ENCODE measurements at regions not wholly inside any gene's neighbourhood (a gene's known extent, or its start where the extent isn't known, plus 50 kb on each side); places are given as distances from the start of the nearest gene placed in this dataset.

DNA sequence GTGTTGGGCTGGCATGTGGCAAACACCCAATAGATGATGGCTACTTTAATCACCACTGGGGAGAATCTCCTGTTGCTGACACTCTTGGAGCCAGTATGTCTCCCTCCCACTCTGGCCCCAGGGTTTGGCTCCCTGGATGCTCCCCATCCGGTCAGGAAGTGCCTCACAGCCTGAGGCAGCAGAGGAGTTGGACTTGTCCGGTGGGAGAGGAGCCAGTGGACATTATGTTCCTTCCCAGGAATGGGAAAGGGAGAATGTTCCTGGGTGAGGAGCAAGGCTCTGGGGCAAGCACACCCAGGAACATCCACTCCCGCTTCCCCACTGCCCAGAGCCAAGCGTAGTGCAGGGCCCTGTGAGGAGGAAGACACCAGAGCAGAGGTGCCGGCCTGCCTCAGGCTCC, 84.6 kb upstream of the NAV2 start:
- no peak overlapping the region for H3K27ac ChIP-seq (ENCODE audit: low read depth, low read length, poor library complexity, severe bottlenecking)

DNA sequence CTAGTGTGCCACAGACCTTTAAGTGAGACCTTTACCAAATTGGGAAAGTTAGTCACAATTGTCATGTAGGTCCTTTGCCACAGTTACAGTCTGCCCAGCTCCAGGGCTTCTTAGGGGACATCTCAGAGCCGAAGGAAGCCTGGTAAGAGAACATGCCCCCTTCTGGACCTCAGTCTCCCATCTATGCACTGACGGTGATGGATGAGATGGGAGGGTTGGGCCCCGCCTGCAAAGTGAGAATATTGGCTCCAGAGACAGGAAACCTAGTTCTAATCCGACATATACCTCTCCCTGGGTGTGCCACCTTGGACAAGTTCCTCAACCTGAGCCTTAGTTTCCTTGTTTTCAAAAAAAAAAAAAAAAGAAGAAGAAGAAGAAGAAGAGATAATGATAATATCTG, 85.1 kb upstream of the NAV2 start:
- Histone ChIP-seq H3K4me3 (ENCODE audit: low read depth, low read length, poor library complexity, severe bottlenecking) (no peak overlapping the region), H3K4me1 (ENCODE audit: insufficient read depth, low read length, severe bottlenecking) (no peaks in the 10 kb centered on the region), H3K9me2 (ENCODE audit: low read depth, low read length) (no peaks in the 10 kb centered on the region), H2AFZ (ENCODE audit: low read length) (no peak overlapping the region), H3K79me2 (ENCODE audit: insufficient read depth, low read length) (no peaks in the 10 kb centered on the region), H3K27me3 (ENCODE audit: insufficient read depth, low read length) (0 out of 2 replicates have a peak, but pooled peaks cover 3% of the 10 kb centered on the region), H3K9ac (ENCODE audit: low read length) (no peak overlapping the region), H3K4me2 (ENCODE audit: low read length) (no peak overlapping the region), H3K36me3 (ENCODE audit: insufficient read depth, low read length) (no peaks in the 10 kb centered on the region), H3F3A (ENCODE audit: insufficient read depth, low read length) (no peaks in the 10 kb centered on the region), H4K20me1 (ENCODE audit: insufficient read depth, low read length) (no peaks in the 10 kb centered on the region), H3K27ac (ENCODE audit: low read depth, low read length, poor library complexity, severe bottlenecking) (no peak overlapping the region), H3K9me3 (ENCODE audit: low read length) (no peaks in the 10 kb centered on the region)
- TF ChIP-seq EZH2 (IDR thresholded peaks at IDR 0.05; ENCODE audit: borderline replicate concordance, low read length) (no peak), CTCF (IDR thresholded peaks at IDR 0.05; ENCODE audit: low read length) (no peak)

More for the DNA sequence above, 84.6 kb upstream of the NAV2 start:
- Histone ChIP-seq H3F3A (ENCODE audit: insufficient read depth, low read length) (no peaks in the 10 kb centered on the region), H3K9me2 (ENCODE audit: low read depth, low read length) (no peaks in the 10 kb centered on the region), H3K79me2 (ENCODE audit: insufficient read depth, low read length) (no peaks in the 10 kb centered on the region), H3K4me1 (ENCODE audit: insufficient read depth, low read length, severe bottlenecking) (no peaks in the 10 kb centered on the region), H3K9me3 (ENCODE audit: low read length) (no peaks in the 10 kb centered on the region), H3K9ac (ENCODE audit: low read length) (no peak overlapping the region), H4K20me1 (ENCODE audit: insufficient read depth, low read length) (no peaks in the 10 kb centered on the region), H3K4me2 (ENCODE audit: low read length) (no peak overlapping the region), H2AFZ (ENCODE audit: low read length) (no peak overlapping the region), H3K4me3 (ENCODE audit: low read depth, low read length, poor library complexity, severe bottlenecking) (no peak overlapping the region), H3K36me3 (ENCODE audit: insufficient read depth, low read length) (no peaks in the 10 kb centered on the region), H3K27me3 (ENCODE audit: insufficient read depth, low read length) (0 out of 2 replicates have a peak, but pooled peaks cover 3% of the 10 kb centered on the region)
- TF ChIP-seq CTCF (IDR thresholded peaks at IDR 0.05; ENCODE audit: low read length), result no peak
- TF ChIP-seq EZH2 (IDR thresholded peaks at IDR 0.05; ENCODE audit: borderline replicate concordance, low read length), result no peak

- Histone ChIP-seq H3F3A (ENCODE audit: insufficient read depth, low read length) (no peaks in the 10 kb centered on the region), H3K4me2 (ENCODE audit: low read length) (no peak overlapping the region), H3K79me2 (ENCODE audit: insufficient read depth, low read length) (no peaks in the 10 kb centered on the region), H3K27me3 (ENCODE audit: insufficient read depth, low read length) (0 out of 2 replicates have a peak, but pooled peaks cover 3% of the 10 kb centered on the region), H3K9ac (ENCODE audit: low read length) (no peak overlapping the region), H3K4me3 (ENCODE audit: low read depth, low read length, poor library complexity, severe bottlenecking) (no peak overlapping the region), H3K9me3 (ENCODE audit: low read length) (no peaks in the 10 kb centered on the region), H3K27ac (ENCODE audit: low read depth, low read length, poor library complexity, severe bottlenecking) (no peak overlapping the region), H3K9me2 (ENCODE audit: low read depth, low read length) (no peaks in the 10 kb centered on the region), H2AFZ (ENCODE audit: low read length) (no peak overlapping the region), H3K4me1 (ENCODE audit: insufficient read depth, low read length, severe bottlenecking) (no peaks in the 10 kb centered on the region), H4K20me1 (ENCODE audit: insufficient read depth, low read length) (no peaks in the 10 kb centered on the region), H3K36me3 (ENCODE audit: insufficient read depth, low read length) (no peaks in the 10 kb centered on the region)
- no peak for TF ChIP-seq EZH2 (IDR thresholded peaks at IDR 0.05; ENCODE audit: borderline replicate concordance, low read length)
- no peak for TF ChIP-seq CTCF (IDR thresholded peaks at IDR 0.05; ENCODE audit: low read length)
These were observed 87.2 kb upstream of the NAV2 start for GRCh38 chr11:19625438-19625837.

All from OCI-LY1 (cell line).